ENCODE measurements at regions not wholly inside any gene's neighbourhood (a gene's known extent, or its start where the extent isn't known, plus 50 kb on each side); places are given as distances from the start of the nearest gene placed in this dataset.

DNA sequence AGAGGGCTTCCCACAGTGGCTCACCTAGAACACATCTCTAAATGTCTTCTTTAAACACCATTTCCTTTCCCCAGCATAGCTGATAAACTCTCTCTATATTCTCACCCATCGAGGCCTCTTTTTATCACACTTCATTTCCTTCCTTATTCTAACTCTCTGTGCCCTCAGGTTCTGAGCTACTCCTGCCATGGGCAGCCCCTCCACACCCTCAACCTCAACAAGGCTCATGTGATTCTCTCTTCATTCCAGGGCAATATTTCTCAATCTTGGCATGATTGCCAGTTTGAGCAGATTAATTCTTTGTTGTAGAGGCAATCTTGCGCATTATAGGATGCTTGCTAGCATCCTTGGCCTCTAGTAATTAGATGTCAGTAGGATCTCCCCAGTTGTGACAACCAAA is 999.1 kb downstream of the TSN start:
- TF ChIP-seq, protein P1, sequence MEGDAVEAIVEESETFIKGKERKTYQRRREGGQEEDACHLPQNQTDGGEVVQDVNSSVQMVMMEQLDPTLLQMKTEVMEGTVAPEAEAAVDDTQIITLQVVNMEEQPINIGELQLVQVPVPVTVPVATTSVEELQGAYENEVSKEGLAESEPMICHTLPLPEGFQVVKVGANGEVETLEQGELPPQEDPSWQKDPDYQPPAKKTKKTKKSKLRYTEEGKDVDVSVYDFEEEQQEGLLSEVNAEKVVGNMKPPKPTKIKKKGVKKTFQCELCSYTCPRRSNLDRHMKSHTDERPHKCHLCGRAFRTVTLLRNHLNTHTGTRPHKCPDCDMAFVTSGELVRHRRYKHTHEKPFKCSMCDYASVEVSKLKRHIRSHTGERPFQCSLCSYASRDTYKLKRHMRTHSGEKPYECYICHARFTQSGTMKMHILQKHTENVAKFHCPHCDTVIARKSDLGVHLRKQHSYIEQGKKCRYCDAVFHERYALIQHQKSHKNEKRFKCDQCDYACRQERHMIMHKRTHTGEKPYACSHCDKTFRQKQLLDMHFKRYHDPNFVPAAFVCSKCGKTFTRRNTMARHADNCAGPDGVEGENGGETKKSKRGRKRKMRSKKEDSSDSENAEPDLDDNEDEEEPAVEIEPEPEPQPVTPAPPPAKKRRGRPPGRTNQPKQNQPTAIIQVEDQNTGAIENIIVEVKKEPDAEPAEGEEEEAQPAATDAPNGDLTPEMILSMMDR (IDR thresholded peaks at IDR 0.05; ENCODE audit: low read depth, low read length): no peak
- TF ChIP-seq EZH2phosphoT487 (IDR thresholded peaks at IDR 0.05; ENCODE audit: low read depth): no peak

Measured in OCI-LY3 (cell line).